OCI-LY1 (cell line): ENCODE measurements at regions not wholly inside any gene's neighbourhood (a gene's known extent, or its start where the extent isn't known, plus 50 kb on each side); places are given as distances from the start of the nearest gene placed in this dataset.

ENCODE experiments used
- H2AFZ ChIP-seq: fragments of 200-600 bp; sonication (generic), shearing (Covaris generic); 2 replicates; pipeline ENCODE4 v1.6.0; 2014; ENCODE audit warnings: antibody characterized with exemption, mild to moderate bottlenecking, low read length
- H3F3A ChIP-seq: fragments of 200-600 bp; sonication (generic), shearing (Covaris generic); 2 replicates; pipeline ENCODE4 v1.6.0; 2014; ENCODE audit warnings: mild to moderate bottlenecking, antibody characterized with exemption, low read length, moderate library complexity; ENCODE audit not compliant: insufficient read depth
- H3K27ac ChIP-seq: fragments of 200-600 bp; sonication (generic); 2 replicates; pipeline ENCODE4 v1.5.1; 2014; ENCODE audit warnings: low read length, mixed run types, mild to moderate bottlenecking, low read depth; ENCODE audit not compliant: poor library complexity, severe bottlenecking
- H3K27me3 ChIP-seq: fragments of 200-600 bp; sonication (generic); 2 replicates; pipeline ENCODE4 v1.6.0; 2014; ENCODE audit warnings: antibody characterized with exemption, mild to moderate bottlenecking, low read length, moderate library complexity; ENCODE audit not compliant: insufficient read depth
- H3K36me3 ChIP-seq: fragments of 200-600 bp; sonication (generic); 2 replicates; pipeline ENCODE4 v1.6.1; 2014; ENCODE audit warnings: mild to moderate bottlenecking, antibody characterized with exemption, low read length, moderate library complexity, mixed read lengths; ENCODE audit not compliant: insufficient read depth
- H3K4me1 ChIP-seq: fragments of 200-600 bp; sonication (generic); 2 replicates; pipeline ENCODE4 v1.5.1; 2014; ENCODE audit warnings: mild to moderate bottlenecking, low read length, moderate library complexity; ENCODE audit not compliant: insufficient read depth, severe bottlenecking
- H3K4me2 ChIP-seq: fragments of 200-600 bp; sonication (generic), shearing (Covaris generic); 2 replicates; pipeline ENCODE4 v1.6.1; 2014; ENCODE audit warnings: low read length
- H3K4me3 ChIP-seq: fragments of 200-600 bp; sonication (generic); 2 replicates; pipeline ENCODE4 v1.5.1; 2014; ENCODE audit warnings: low read length, low read depth, mild to moderate bottlenecking, mixed read lengths; ENCODE audit not compliant: poor library complexity, severe bottlenecking
- H3K79me2 ChIP-seq: fragments of 200-600 bp; shearing (Covaris generic); 2 replicates; pipeline ENCODE4 v1.6.1; 2016; ENCODE audit warnings: mixed run types, low read length, mixed read lengths; ENCODE audit not compliant: insufficient read depth
- H3K9ac ChIP-seq: fragments of 200-600 bp; sonication (generic), shearing (Covaris generic); 2 replicates; pipeline ENCODE4 v1.6.1; 2014; ENCODE audit warnings: mild to moderate bottlenecking, low read length, mixed read lengths
- H3K9me2 ChIP-seq: fragments of 200-600 bp; sonication (generic), shearing (Covaris generic); 2 replicates; pipeline ENCODE4 v1.6.1; 2014; ENCODE audit warnings: low read depth, mild to moderate bottlenecking, low read length, mixed read lengths
- H3K9me3 ChIP-seq: fragments of 200-600 bp; shearing (Covaris generic); 2 replicates; pipeline ENCODE4 v1.6.1; 2014; ENCODE audit warnings: low read length, mixed read lengths
- H4K20me1 ChIP-seq: fragments of 200-600 bp; sonication (generic), shearing (Covaris generic); 2 replicates; pipeline ENCODE4 v1.6.0; 2016; ENCODE audit warnings: mild to moderate bottlenecking, low read length; ENCODE audit not compliant: insufficient read depth
- CTCF ChIP-seq: fragments of 200-600 bp; sonication (generic), shearing (Covaris generic); IDR thresholded peaks from 2 replicates; pipeline ENCODE4 v1.5.1; 2017; ENCODE audit warnings: mild to moderate bottlenecking, antibody characterized with exemption, low read length, moderate library complexity, mixed read lengths
- EZH2 ChIP-seq: fragments of 200-600 bp; sonication (generic), shearing (Covaris generic); IDR thresholded peaks from 2 replicates; pipeline ENCODE4 v1.8.0; 2017; ENCODE audit warnings: borderline replicate concordance, mixed run types, mild to moderate bottlenecking, antibody characterized with exemption, low read length, moderate library complexity, mixed read lengths

- Histone ChIP-seq H3K4me1 (no peaks in the 10 kb centered on the region), H4K20me1 (no peaks in the 10 kb centered on the region), H3K4me2 (no peak overlapping the region), H3K4me3 (no peak overlapping the region), H3K9me2 (no peaks in the 10 kb centered on the region), H3K27ac (no peak overlapping the region), H3K9me3 (no peaks in the 10 kb centered on the region), H3F3A (no peaks in the 10 kb centered on the region), H3K79me2 (no peaks in the 10 kb centered on the region), H3K27me3 (no peaks in the 10 kb centered on the region), H2AFZ (no peak overlapping the region), H3K36me3 (no peaks in the 10 kb centered on the region), H3K9ac (no peak overlapping the region)
- TF ChIP-seq CTCF (no peak), EZH2 (no peak)
Measured at GRCh38 chr15:81752546-81752942, 293.3 kb downstream of the MEX3B start.

GRCh38 chr15:81751816-81752545 is 293.8 kb downstream of the MEX3B start:
- H3K4me2 ChIP-seq = no peak overlapping the region
- H3F3A ChIP-seq = no peaks in the 10 kb centered on the region
- no peaks in the 10 kb centered on the region for H3K79me2 ChIP-seq
- H3K36me3 ChIP-seq = no peaks in the 10 kb centered on the region
- no peak overlapping the region for H3K4me3 ChIP-seq
- no peaks in the 10 kb centered on the region for H3K9me3 ChIP-seq
- TF ChIP-seq EZH2 = no peak
- no peak for TF ChIP-seq CTCF
- H3K27ac ChIP-seq = no peak overlapping the region
- no peaks in the 10 kb centered on the region for H3K4me1 ChIP-seq
- H3K9ac ChIP-seq = no peak overlapping the region
- no peaks in the 10 kb centered on the region for H3K27me3 ChIP-seq
- H3K9me2 ChIP-seq = no peaks in the 10 kb centered on the region
- no peaks in the 10 kb centered on the region for H4K20me1 ChIP-seq
- H2AFZ ChIP-seq = no peak overlapping the region

- Histone ChIP-seq H3K4me1 (no peaks in the 10 kb centered on the region), H3K4me3 (no peak overlapping the region), H3K9me3 (no peaks in the 10 kb centered on the region), H3K4me2 (no peak overlapping the region), H2AFZ (no peak overlapping the region), H3K36me3 (no peaks in the 10 kb centered on the region), H3K27ac (no peak overlapping the region), H3K27me3 (no peaks in the 10 kb centered on the region), H3K9me2 (no peaks in the 10 kb centered on the region), H4K20me1 (no peaks in the 10 kb centered on the region), H3K79me2 (no peaks in the 10 kb centered on the region), H3K9ac (no peak overlapping the region), H3F3A (no peaks in the 10 kb centered on the region)
- TF ChIP-seq CTCF (no peak), EZH2 (no peak)
Measured at GRCh38 chr15:81751256-81751655, 294.6 kb downstream of the MEX3B start.
